Fibroblast of skin of right quadriceps (primary cell): ENCODE measurements at regions not wholly inside any gene's neighbourhood (a gene's known extent, or its start where the extent isn't known, plus 50 kb on each side); places are given as distances from the start of the nearest gene placed in this dataset.

Source experiments
- DNase-seq: peaks from one replicate; pipeline ENCODE4 v3.0.0-alpha.2; 2013

- DNase-seq, result no peak
These were observed 146.9 kb downstream of the TFEC start for GRCh38 chr7:115883629-115884028.

GRCh38 chr7:115881476-115881875, 149.1 kb downstream of the TFEC start:
- DNase-seq, result no peak

GRCh38 chr7:115879171-115879570, 151.4 kb downstream of the TFEC start:
- no peak for DNase-seq

GRCh38 chr7:115869801-115870200, 160.8 kb downstream of the TFEC start:
- no peak for DNase-seq

- DNase-seq, result peak; percentile 18
These were observed 161.4 kb downstream of the TFEC start for GRCh38 chr7:115869190-115869589.

- DNase-seq, result no peak
These were observed 162.2 kb downstream of the TFEC start for GRCh38 chr7:115868369-115868768.

- no peak for DNase-seq
These were observed 166.5 kb downstream of the TFEC start for GRCh38 chr7:115864082-115864481.

GRCh38 chr7:115851291-115851690, 179.3 kb downstream of the TFEC start:
- peak; percentile 56 for DNase-seq

- no peak for DNase-seq
These were observed 179.8 kb downstream of the TFEC start for GRCh38 chr7:115850774-115851173.

- no peak for DNase-seq
These were observed 185.7 kb downstream of the TFEC start for GRCh38 chr7:115844857-115845256.

- DNase-seq, result no peak
These were observed 189.9 kb downstream of the TFEC start for GRCh38 chr7:115840702-115841101.

- peak; percentile 44 for DNase-seq
These were observed 191.7 kb downstream of the TFEC start for GRCh38 chr7:115838829-115839228.

GRCh38 chr7:115831371-115831770, 199.2 kb downstream of the TFEC start:
- DNase-seq, result no peak

GRCh38 chr7:115827305-115828045, 203.1 kb downstream of the TFEC start:
- no peak for DNase-seq

GRCh38 chr7:115825456-115826115, 205.0 kb downstream of the TFEC start:
- peak; percentile 19 for DNase-seq

GRCh38 chr7:115822801-115823200, 207.8 kb downstream of the TFEC start:
- DNase-seq, result no peak

GRCh38 chr7:115822380-115822779, 208.2 kb downstream of the TFEC start:
- no peak for DNase-seq

GRCh38 chr7:115816318-115816974, 214.1 kb downstream of the TFEC start:
- DNase-seq, result no peak

GRCh38 chr7:115812794-115813193, 217.8 kb downstream of the TFEC start:
- DNase-seq, result no peak

GRCh38 chr7:115805458-115805857, 225.1 kb downstream of the TFEC start:
- DNase-seq, result no peak

- DNase-seq, result no peak
These were observed 228.1 kb downstream of the TFEC start for GRCh38 chr7:115802415-115802814.

GRCh38 chr7:115799430-115799829, 231.1 kb downstream of the TFEC start:
- DNase-seq, result no peak

GRCh38 chr7:115793958-115794702, 236.4 kb downstream of the TFEC start:
- no peak for DNase-seq
